HCT116 (cell line): ENCODE measurements at regions not wholly inside any gene's neighbourhood (a gene's known extent, or its start where the extent isn't known, plus 50 kb on each side); places are given as distances from the start of the nearest gene placed in this dataset.

Source experiments
- CEBPB ChIP-seq: IDR thresholded peaks from 2 replicates; pipeline ENCODE4 v1.6.1; 2012; ENCODE audit warnings: low read depth
- EZH2phosphoT487 ChIP-seq: fragments of 200-600 bp; IDR thresholded peaks from 2 replicates; pipeline ENCODE4 v1.6.1; 2018; ENCODE audit warnings: antibody characterized with exemption, borderline replicate concordance
- POLR2A ChIP-seq: IDR thresholded peaks from 2 replicates; pipeline ENCODE4 v1.7.0; 2011; ENCODE audit warnings: borderline replicate concordance; ENCODE audit not compliant: insufficient read depth, insufficient read length; ENCODE audit errors: extremely low read depth
- POLR2AphosphoS5 ChIP-seq: IDR thresholded peaks from 2 replicates; pipeline ENCODE4 v1.6.1; 2011; ENCODE audit warnings: mild to moderate bottlenecking, low read depth, low read length, moderate library complexity
- RAD21 ChIP-seq: IDR thresholded peaks from 2 replicates; pipeline ENCODE4 v1.6.1; 2012; ENCODE audit warnings: low read depth, mild to moderate bottlenecking
- SIN3A ChIP-seq: IDR thresholded peaks from 2 replicates; pipeline ENCODE4 v1.6.1; 2012; ENCODE audit warnings: low read depth
- SP1 ChIP-seq: IDR thresholded peaks from 2 replicates; pipeline ENCODE4 v1.6.1; 2012; ENCODE audit warnings: low read depth
- YY1 ChIP-seq: IDR thresholded peaks from 2 replicates; pipeline ENCODE4 v1.6.1; 2011; ENCODE audit warnings: low read length, low read depth, moderate library complexity, mild to moderate bottlenecking; ENCODE audit not compliant: insufficient replicate concordance; ENCODE audit errors: extremely low read depth
- ZNF274 ChIP-seq: fragments of 200-500 bp; sonication (Bioruptor generic); IDR thresholded peaks from 2 replicates; pipeline ENCODE4 v1.6.1; 2014; ENCODE audit warnings: mild to moderate bottlenecking, low read depth, low read length, inconsistent platforms
- TF ChIP-seq, protein P1 (sequence below), 3 experiments: fragments of 200-600 bp in 1 of 3; sonication (generic) in 1 of 3; IDR thresholded peaks in 2 of 3; conservative IDR thresholded peaks in 1 of 3; 2 replicates each; pipeline ENCODE4 v1.5.1; 2012 to 2017; ENCODE audit warnings: low read depth in 2 of 3, low read length in 2 of 3, antibody characterized with exemption in 1 of 3, borderline replicate concordance in 1 of 3, control low read depth in 1 of 3, mild to moderate bottlenecking in 1 of 3, mixed read lengths in 1 of 3, mixed run types in 1 of 3, moderate library complexity in 1 of 3; ENCODE audit not compliant: insufficient read depth in 1 of 3
- TF ChIP-seq, protein P2 (sequence below): IDR thresholded peaks from 2 replicates; pipeline ENCODE4 v1.6.1; 2012
- TF ChIP-seq, protein P3 (sequence below): IDR thresholded peaks from 2 replicates; pipeline ENCODE4 v1.6.1; 2012; ENCODE audit warnings: low read depth

DNA sequence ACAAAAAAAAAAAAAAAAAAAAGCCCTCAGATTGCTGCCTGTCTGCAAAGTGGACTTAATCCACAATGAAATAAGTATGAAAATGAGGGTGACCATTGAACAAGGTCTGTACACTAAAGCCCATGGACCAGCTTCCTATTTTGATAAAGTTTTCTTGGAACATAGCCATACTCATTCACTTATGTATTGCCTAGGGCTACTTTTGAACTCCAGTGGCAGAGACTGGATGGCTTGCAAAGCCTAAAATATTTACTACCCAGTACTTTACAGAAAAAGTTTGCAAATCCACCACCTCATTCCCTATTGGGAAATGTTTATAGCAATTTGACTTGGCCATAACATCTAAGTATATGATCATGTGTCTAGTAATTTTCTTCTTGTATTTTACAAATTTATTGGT, 481.7 kb downstream of the NAF1 start:
- TF ChIP-seq YY1 (no peak), ZNF274 (no peak), POLR2AphosphoS5 (no peak), EZH2phosphoT487 (no peak), POLR2A (no peak), RAD21 (no peak), CEBPB (no peak), SP1 (no peak), SIN3A (no peak)
- TF ChIP-seq, protein P1, sequence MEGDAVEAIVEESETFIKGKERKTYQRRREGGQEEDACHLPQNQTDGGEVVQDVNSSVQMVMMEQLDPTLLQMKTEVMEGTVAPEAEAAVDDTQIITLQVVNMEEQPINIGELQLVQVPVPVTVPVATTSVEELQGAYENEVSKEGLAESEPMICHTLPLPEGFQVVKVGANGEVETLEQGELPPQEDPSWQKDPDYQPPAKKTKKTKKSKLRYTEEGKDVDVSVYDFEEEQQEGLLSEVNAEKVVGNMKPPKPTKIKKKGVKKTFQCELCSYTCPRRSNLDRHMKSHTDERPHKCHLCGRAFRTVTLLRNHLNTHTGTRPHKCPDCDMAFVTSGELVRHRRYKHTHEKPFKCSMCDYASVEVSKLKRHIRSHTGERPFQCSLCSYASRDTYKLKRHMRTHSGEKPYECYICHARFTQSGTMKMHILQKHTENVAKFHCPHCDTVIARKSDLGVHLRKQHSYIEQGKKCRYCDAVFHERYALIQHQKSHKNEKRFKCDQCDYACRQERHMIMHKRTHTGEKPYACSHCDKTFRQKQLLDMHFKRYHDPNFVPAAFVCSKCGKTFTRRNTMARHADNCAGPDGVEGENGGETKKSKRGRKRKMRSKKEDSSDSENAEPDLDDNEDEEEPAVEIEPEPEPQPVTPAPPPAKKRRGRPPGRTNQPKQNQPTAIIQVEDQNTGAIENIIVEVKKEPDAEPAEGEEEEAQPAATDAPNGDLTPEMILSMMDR (IDR thresholded peaks at IDR 0.05 in 2 of 3, conservative IDR thresholded peaks at IDR 0.05 in 1 of 3; ENCODE audit: borderline replicate concordance in 1 of 3, insufficient read depth in 1 of 3, low read depth in 2 of 3, low read length in 2 of 3) = no peak
- TF ChIP-seq, protein P2, sequence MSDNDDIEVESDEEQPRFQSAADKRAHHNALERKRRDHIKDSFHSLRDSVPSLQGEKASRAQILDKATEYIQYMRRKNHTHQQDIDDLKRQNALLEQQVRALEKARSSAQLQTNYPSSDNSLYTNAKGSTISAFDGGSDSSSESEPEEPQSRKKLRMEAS = no peak
- TF ChIP-seq, protein P3, sequence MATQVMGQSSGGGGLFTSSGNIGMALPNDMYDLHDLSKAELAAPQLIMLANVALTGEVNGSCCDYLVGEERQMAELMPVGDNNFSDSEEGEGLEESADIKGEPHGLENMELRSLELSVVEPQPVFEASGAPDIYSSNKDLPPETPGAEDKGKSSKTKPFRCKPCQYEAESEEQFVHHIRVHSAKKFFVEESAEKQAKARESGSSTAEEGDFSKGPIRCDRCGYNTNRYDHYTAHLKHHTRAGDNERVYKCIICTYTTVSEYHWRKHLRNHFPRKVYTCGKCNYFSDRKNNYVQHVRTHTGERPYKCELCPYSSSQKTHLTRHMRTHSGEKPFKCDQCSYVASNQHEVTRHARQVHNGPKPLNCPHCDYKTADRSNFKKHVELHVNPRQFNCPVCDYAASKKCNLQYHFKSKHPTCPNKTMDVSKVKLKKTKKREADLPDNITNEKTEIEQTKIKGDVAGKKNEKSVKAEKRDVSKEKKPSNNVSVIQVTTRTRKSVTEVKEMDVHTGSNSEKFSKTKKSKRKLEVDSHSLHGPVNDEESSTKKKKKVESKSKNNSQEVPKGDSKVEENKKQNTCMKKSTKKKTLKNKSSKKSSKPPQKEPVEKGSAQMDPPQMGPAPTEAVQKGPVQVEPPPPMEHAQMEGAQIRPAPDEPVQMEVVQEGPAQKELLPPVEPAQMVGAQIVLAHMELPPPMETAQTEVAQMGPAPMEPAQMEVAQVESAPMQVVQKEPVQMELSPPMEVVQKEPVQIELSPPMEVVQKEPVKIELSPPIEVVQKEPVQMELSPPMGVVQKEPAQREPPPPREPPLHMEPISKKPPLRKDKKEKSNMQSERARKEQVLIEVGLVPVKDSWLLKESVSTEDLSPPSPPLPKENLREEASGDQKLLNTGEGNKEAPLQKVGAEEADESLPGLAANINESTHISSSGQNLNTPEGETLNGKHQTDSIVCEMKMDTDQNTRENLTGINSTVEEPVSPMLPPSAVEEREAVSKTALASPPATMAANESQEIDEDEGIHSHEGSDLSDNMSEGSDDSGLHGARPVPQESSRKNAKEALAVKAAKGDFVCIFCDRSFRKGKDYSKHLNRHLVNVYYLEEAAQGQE = no peak
